KMS-11 (cell line): ENCODE measurements at regions not wholly inside any gene's neighbourhood (a gene's known extent, or its start where the extent isn't known, plus 50 kb on each side); places are given as distances from the start of the nearest gene placed in this dataset.

Experiments used
- H2AFZ ChIP-seq: fragments of 200-600 bp; sonication (generic); 2 replicates; pipeline ENCODE4 v1.6.1; 2016; ENCODE audit warnings: antibody characterized with exemption, mixed run types, low read depth
- H3K27ac ChIP-seq: fragments of 200-600 bp; sonication (generic); 2 replicates; pipeline ENCODE4 v1.6.1; 2016; ENCODE audit warnings: mild to moderate bottlenecking, mixed run types
- H3K27me3 ChIP-seq: fragments of 200-600 bp; sonication (generic); 2 replicates; pipeline ENCODE4 v1.6.1; 2017; ENCODE audit warnings: mild to moderate bottlenecking, low read depth, mixed run types, moderate library complexity; ENCODE audit not compliant: insufficient read depth
- H3K36me3 ChIP-seq: fragments of 200-600 bp; sonication (generic); 2 replicates; pipeline ENCODE4 v1.6.1; 2017; ENCODE audit warnings: mild to moderate bottlenecking, mixed run types; ENCODE audit not compliant: insufficient read depth
- H3K4me1 ChIP-seq: fragments of 200-600 bp; sonication (generic); 2 replicates; pipeline ENCODE4 v1.6.1; 2016; ENCODE audit warnings: mild to moderate bottlenecking, low read depth, mixed run types; ENCODE audit not compliant: poor library complexity, severe bottlenecking
- H3K4me2 ChIP-seq: fragments of 200-600 bp; sonication (generic); 2 replicates; pipeline ENCODE4 v1.7.0; 2016; ENCODE audit warnings: mild to moderate bottlenecking, mixed run types
- H3K4me3 ChIP-seq: fragments of 200-600 bp; sonication (generic); IDR thresholded peaks from 2 replicates; pipeline ENCODE4 v1.6.1; 2017; ENCODE audit warnings: low read depth, low read length, mixed read lengths; ENCODE audit not compliant: insufficient read depth
- H3K79me2 ChIP-seq: fragments of 200-600 bp; sonication (generic); 2 replicates; pipeline ENCODE4 v1.6.1; 2016; ENCODE audit warnings: low read depth, mixed run types; ENCODE audit not compliant: insufficient read depth
- H3K9ac ChIP-seq: fragments of 200-600 bp; sonication (generic); 2 replicates; pipeline ENCODE4 v1.6.1; 2016; ENCODE audit warnings: mild to moderate bottlenecking, mixed run types
- H4K20me1 ChIP-seq: fragments of 200-600 bp; sonication (generic); 2 replicates; pipeline ENCODE4 v1.6.1; 2016; ENCODE audit warnings: mild to moderate bottlenecking, mixed run types; ENCODE audit not compliant: insufficient read depth
- CTCF ChIP-seq: fragments of 200-600 bp; sonication (generic); conservative IDR thresholded peaks from 2 replicates; pipeline ENCODE4 v1.6.1; 2017; ENCODE audit warnings: low read depth, mild to moderate bottlenecking, antibody characterized with exemption, low read length, moderate library complexity, mixed read lengths

DNA sequence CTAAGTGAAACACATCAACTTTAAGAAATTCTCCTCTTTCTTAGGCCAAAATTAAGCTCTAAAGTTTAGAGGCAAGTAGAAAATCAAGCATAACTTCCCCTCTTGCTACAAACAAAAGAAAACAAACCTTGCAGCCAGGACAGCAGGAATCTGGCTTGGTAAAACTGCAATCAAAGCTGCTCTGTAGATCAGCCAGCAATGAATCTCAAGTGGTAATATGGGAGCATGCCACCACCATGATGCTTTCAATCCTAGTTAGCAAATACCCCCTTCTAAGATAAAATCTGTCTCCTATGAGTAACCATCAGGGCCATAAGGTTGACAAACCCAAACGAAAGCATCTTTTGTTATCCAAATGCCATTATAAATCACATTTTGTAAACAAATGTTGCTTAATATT lies 208.3 kb upstream of the PLSCR5 start:
- H2AFZ ChIP-seq, result no peak overlapping the region
- H4K20me1 ChIP-seq, result no peaks in the 10 kb centered on the region
- no peak overlapping the region for H3K4me2 ChIP-seq
- TF ChIP-seq CTCF, result no peak
- no peaks in the 10 kb centered on the region for H3K79me2 ChIP-seq
- H3K27me3 ChIP-seq, result no peaks in the 10 kb centered on the region
- no peak overlapping the region for H3K9ac ChIP-seq
- no peaks in the 10 kb centered on the region for H3K4me1 ChIP-seq
- no peaks in the 10 kb centered on the region for H3K36me3 ChIP-seq
- no peak overlapping the region for H3K4me3 ChIP-seq
- H3K27ac ChIP-seq, result no peak overlapping the region

DNA sequence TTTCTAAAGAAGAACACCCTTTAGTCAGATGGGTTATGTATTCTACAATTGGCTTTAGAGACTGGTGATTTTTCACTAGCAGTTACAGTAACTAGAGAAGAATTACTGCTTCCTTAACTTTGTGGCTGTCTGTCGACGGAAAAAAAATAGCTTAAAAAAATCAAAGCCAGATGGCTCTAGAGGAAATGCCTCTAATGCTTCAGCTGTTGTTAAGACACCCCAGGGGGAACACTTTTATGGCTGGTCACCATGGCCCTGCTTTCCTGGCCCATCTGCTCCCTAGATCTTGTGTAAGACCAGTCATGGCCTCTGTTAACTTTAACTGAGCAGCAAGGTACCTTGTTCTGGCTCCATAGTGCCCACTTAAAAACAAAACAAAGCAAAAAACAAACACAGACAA lies 198.6 kb upstream of the PLSCR5 start:
- Histone ChIP-seq H3K27ac (no peak overlapping the region), H3K9ac (no peak overlapping the region), H3K4me2 (no peak overlapping the region), H3K36me3 (no peaks in the 10 kb centered on the region), H2AFZ (no peak overlapping the region), H3K4me3 (no peak overlapping the region), H4K20me1 (no peaks in the 10 kb centered on the region), H3K79me2 (no peaks in the 10 kb centered on the region), H3K27me3 (peaks cover 3% of the 10 kb centered on the region; the same call in 1 of the 2 replicates), H3K4me1 (no peaks in the 10 kb centered on the region)
- no peak for TF ChIP-seq CTCF

DNA sequence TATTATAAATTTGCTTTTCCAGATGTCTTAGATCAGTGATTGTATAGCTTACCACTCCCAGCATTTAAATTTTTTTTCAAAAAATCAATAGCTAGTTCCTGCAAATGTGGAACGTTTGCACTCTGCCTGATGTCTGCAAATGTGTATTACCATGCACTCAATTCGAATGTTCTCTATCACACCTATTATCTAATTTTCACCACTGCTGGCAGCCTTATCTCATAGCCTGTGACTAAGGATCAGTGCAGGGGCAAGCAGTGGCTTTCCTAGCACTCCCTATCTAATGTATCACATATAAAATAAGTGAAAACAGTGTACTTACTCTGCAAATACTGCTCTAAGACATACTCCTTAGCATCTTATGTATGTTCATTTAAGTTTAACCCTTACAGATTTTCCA lies 196.3 kb upstream of the PLSCR5 start:
- Histone ChIP-seq H3K27me3 (peaks cover 3% of the 10 kb centered on the region; the same call in 1 of the 2 replicates), H2AFZ (no peak overlapping the region), H3K4me3 (no peak overlapping the region), H3K9ac (no peak overlapping the region), H4K20me1 (no peaks in the 10 kb centered on the region), H3K4me1 (peaks cover 2% of the 10 kb centered on the region), H3K4me2 (no peak overlapping the region), H3K27ac (no peak overlapping the region), H3K79me2 (no peaks in the 10 kb centered on the region), H3K36me3 (no peaks in the 10 kb centered on the region)
- no peak for TF ChIP-seq CTCF

- no peak for TF ChIP-seq CTCF
- Histone ChIP-seq H3K79me2 (no peaks in the 10 kb centered on the region), H3K27ac (no peak overlapping the region), H3K36me3 (no peaks in the 10 kb centered on the region), H3K4me1 (peaks cover 7% of the 10 kb centered on the region), H2AFZ (no peak overlapping the region), H4K20me1 (no peaks in the 10 kb centered on the region), H3K27me3 (peaks cover 3% of the 10 kb centered on the region; the same call in 1 of the 2 replicates), H3K9ac (no peak overlapping the region), H3K4me2 (no peak overlapping the region), H3K4me3 (no peak overlapping the region)
Observed at GRCh38 chr3:146800484-146800883, 195.3 kb upstream of the PLSCR5 start.
